ENCODE measurements at regions not wholly inside any gene's neighbourhood (a gene's known extent, or its start where the extent isn't known, plus 50 kb on each side); places are given as distances from the start of the nearest gene placed in this dataset.

- Histone ChIP-seq H3K9me2 (no peaks in the 10 kb centered on the region), H3F3A (replicated peaks; ENCODE audit: insufficient read depth) (no peaks in the 10 kb centered on the region), H3K9ac (no peak overlapping the region), H3K9me3 (no peaks in the 10 kb centered on the region), H3K4me3 (ENCODE audit: low read depth in 2 of 2, low read length in 1 of 2) (no peak overlapping the region), H2AFZ (ENCODE audit: low read depth) (no peak overlapping the region), H3K79me2 (ENCODE audit: insufficient read depth) (no peaks in the 10 kb centered on the region), H3K4me2 (no peak overlapping the region), H3K27me3 (ENCODE audit: insufficient read depth) (no peaks in the 10 kb centered on the region), H4K20me1 (ENCODE audit: insufficient read depth) (no peaks in the 10 kb centered on the region), H3K27ac (ENCODE audit: low read depth in 2 of 2, low read length in 1 of 2) (no peak overlapping the region), H3K4me1 (ENCODE audit: control insufficient read depth in 1 of 2, insufficient read depth in 2 of 2, low read depth in 1 of 2, low read length in 1 of 2) (no peaks in the 10 kb centered on the region), H3K36me3 (replicated peaks in 1 of 2; ENCODE audit: control insufficient read depth in 1 of 2, insufficient read depth in 2 of 2, low read length in 1 of 2) (no peaks in the 10 kb centered on the region)
- no peak for TF ChIP-seq SMC3 (IDR thresholded peaks at IDR 0.05; ENCODE audit: low read depth, low read length)
- ChIA-PET POLR2A (no interaction called here), CTCF (no interaction called here)
- DNase-seq: no peak
These were observed 144.7 kb downstream of the CYP26A1 start for GRCh38 chr10:93218386-93218785.

- H3K9me3 ChIP-seq: no peaks in the 10 kb centered on the region
- no peak overlapping the region for H3K27ac ChIP-seq (ENCODE audit: low read depth in 2 of 2, low read length in 1 of 2)
- H2AFZ ChIP-seq (ENCODE audit: low read depth): no peak overlapping the region
- no peaks in the 10 kb centered on the region for H3K4me1 ChIP-seq (ENCODE audit: control insufficient read depth in 1 of 2, insufficient read depth in 2 of 2, low read depth in 1 of 2, low read length in 1 of 2)
- ChIA-PET CTCF (no interaction called here), POLR2A (no interaction called here)
- no peaks in the 10 kb centered on the region for H3K79me2 ChIP-seq (ENCODE audit: insufficient read depth)
- no peak overlapping the region for H3K4me2 ChIP-seq
- no peaks in the 10 kb centered on the region for H3K36me3 ChIP-seq (replicated peaks in 1 of 2; ENCODE audit: control insufficient read depth in 1 of 2, insufficient read depth in 2 of 2, low read length in 1 of 2)
- WGBS (ENCODE audit: low lambda C conversion rate): 67% methylated on average over 1 of the region's 1 CpG
- H4K20me1 ChIP-seq (ENCODE audit: insufficient read depth): no peaks in the 10 kb centered on the region
- no peak for DNase-seq
- H3K9ac ChIP-seq: no peak overlapping the region
- H3F3A ChIP-seq (replicated peaks; ENCODE audit: insufficient read depth): no peaks in the 10 kb centered on the region
- H3K4me3 ChIP-seq (ENCODE audit: low read depth in 2 of 2, low read length in 1 of 2): no peak overlapping the region
- TF ChIP-seq USF1 (IDR thresholded peaks at IDR 0.05; ENCODE audit: borderline replicate concordance, low read depth): no peak
- no peak for TF ChIP-seq POLR2AphosphoS5 (IDR thresholded peaks at IDR 0.05; ENCODE audit: low read depth, low read length)
- no peak for TF ChIP-seq FOXJ3 (CRISPR knock-in tag; IDR thresholded peaks at IDR 0.05)
- TF ChIP-seq FOSL2 (IDR thresholded peaks at IDR 0.05; ENCODE audit: borderline replicate concordance, low read depth): no peak
- TF ChIP-seq REST (IDR thresholded peaks at IDR 0.05; ENCODE audit: low read depth, low read length): no peak
- TF ChIP-seq SMC3 (IDR thresholded peaks at IDR 0.05; ENCODE audit: low read depth, low read length): no peak
- TF ChIP-seq CHD2 (IDR thresholded peaks at IDR 0.05; ENCODE audit: low read length, partially characterized antibody): no peak
- no peak for TF ChIP-seq GATA2 (CRISPR knock-in tag; IDR thresholded peaks at IDR 0.05)
- no peak for TF ChIP-seq NFIC (IDR thresholded peaks at IDR 0.05; ENCODE audit: borderline replicate concordance)
- no peak for TF ChIP-seq EP300 (IDR thresholded peaks at IDR 0.05; ENCODE audit: borderline replicate concordance in 1 of 2, low read depth in 1 of 2, low read length in 1 of 2)
- no peak for TF ChIP-seq SIN3A (IDR thresholded peaks at IDR 0.05; ENCODE audit: borderline replicate concordance, low read depth, low read length)
- TF ChIP-seq EZH2phosphoT487 (IDR thresholded peaks at IDR 0.05; ENCODE audit: borderline replicate concordance, low read depth): no peak
- TF ChIP-seq, protein P1, sequence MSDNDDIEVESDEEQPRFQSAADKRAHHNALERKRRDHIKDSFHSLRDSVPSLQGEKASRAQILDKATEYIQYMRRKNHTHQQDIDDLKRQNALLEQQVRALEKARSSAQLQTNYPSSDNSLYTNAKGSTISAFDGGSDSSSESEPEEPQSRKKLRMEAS (IDR thresholded peaks at IDR 0.05; ENCODE audit: low read depth): no peak
- no peaks in the 10 kb centered on the region for H3K9me2 ChIP-seq
- no peaks in the 10 kb centered on the region for H3K27me3 ChIP-seq (ENCODE audit: insufficient read depth)
These were observed 145.7 kb downstream of the CYP26A1 start for GRCh38 chr10:93219347-93219746.
